SK-N-MC (cell line): ENCODE measurements at regions not wholly inside any gene's neighbourhood (a gene's known extent, or its start where the extent isn't known, plus 50 kb on each side); places are given as distances from the start of the nearest gene placed in this dataset.

ENCODE experiments used
- DNase-seq: peaks from one replicate; pipeline ENCODE4 v3.0.0-alpha.2; 2011; ENCODE audit warnings: low read depth, low spot score
- H3K27ac ChIP-seq: fragments of 200-600 bp; sonication (generic); 2 replicates; pipeline ENCODE4 v1.5.1; 2016; ENCODE audit warnings: mixed run types
- H3K36me3 ChIP-seq: fragments of 200-600 bp; sonication (generic); 2 replicates; pipeline ENCODE4 v1.6.1; 2017; ENCODE audit warnings: antibody characterized with exemption, low read length, mixed read lengths; ENCODE audit not compliant: insufficient read depth
- H3K4me3 ChIP-seq: fragments of 200-600 bp; sonication (generic); 2 replicates; pipeline ENCODE4 v1.5.1; 2016
- H3K9ac ChIP-seq: fragments of 200-600 bp; sonication (generic); 2 replicates; pipeline ENCODE4 v1.8.0; 2017; ENCODE audit warnings: mixed run types, mixed read lengths; ENCODE audit not compliant: insufficient read length
- H3K9me3 ChIP-seq: fragments of 200-600 bp; sonication (generic); 2 replicates; pipeline ENCODE4 v1.6.1; 2017; ENCODE audit warnings: low read depth, mild to moderate bottlenecking, antibody characterized with exemption, low read length, moderate library complexity, mixed read lengths
- EZH2 ChIP-seq: fragments of 200-600 bp; sonication (generic); IDR thresholded peaks from one replicate; pipeline ENCODE4 v1.6.1; 2017; ENCODE audit warnings: antibody characterized with exemption
- FOXP2 ChIP-seq: optimal IDR thresholded peaks from 2 replicates; pipeline ENCODE3; 2011; ENCODE audit warnings: mild to moderate bottlenecking, moderate library complexity; ENCODE audit not compliant: insufficient read depth; ENCODE audit errors: extremely low read length, control extremely low read depth
- POLR2AphosphoS5 ChIP-seq: IDR thresholded peaks from 2 replicates; pipeline ENCODE4 v1.6.1; 2012; ENCODE audit warnings: mild to moderate bottlenecking, low read depth, low read length, borderline replicate concordance

DNA sequence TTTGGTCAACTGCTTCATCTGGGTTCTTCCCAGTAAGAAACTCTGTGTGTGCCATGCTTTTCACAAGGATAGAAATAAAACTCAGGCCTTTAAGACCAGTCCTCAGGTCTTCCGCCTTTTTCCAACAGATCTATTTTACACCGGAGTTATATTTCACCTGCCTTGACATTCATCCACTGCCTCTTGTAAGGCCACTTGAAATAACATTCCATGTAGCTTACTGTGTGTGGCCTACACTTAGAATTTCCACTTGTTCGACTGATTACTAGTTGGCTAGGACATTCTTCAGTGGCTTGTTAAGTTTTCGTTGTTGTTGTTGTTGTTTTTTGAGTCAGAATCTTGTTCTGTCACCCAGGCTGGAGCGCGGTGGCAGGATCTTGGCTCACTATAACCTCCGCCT lies 92.8 kb upstream of the UNC5C start:
- TF ChIP-seq EZH2 (no peak), FOXP2 (no peak), POLR2AphosphoS5 (no peak)
- Histone ChIP-seq H3K4me3 (no peak overlapping the region), H3K9me3 (no peaks in the 10 kb centered on the region), H3K36me3 (no peaks in the 10 kb centered on the region), H3K9ac (no peak overlapping the region), H3K27ac (no peak overlapping the region)
- no peak for DNase-seq

DNA sequence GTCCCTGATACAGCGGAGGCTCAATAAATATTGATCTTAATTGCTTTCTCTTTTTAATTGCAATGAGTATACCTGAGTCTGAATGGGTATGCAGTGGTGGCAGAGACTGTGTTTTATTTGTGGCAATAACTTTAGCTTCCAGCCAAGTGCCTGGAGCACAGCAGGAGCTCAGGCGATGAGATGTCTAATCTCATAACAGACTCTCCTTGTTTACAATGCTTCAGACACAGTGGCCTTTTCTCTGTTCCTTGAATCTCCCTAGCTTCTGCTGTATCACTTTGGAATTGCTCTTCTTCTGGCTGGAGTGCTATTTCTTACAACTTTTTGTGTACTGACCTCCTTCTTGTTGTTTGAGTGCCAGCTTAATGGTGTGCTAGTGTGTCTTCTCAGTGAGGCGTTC lies 91.5 kb upstream of the UNC5C start:
- DNase-seq, result no peak
- no peak for TF ChIP-seq EZH2
- H3K9me3 ChIP-seq, result no peaks in the 10 kb centered on the region
- H3K27ac ChIP-seq, result no peak overlapping the region
- no peak overlapping the region for H3K4me3 ChIP-seq
- no peaks in the 10 kb centered on the region for H3K36me3 ChIP-seq
- H3K9ac ChIP-seq, result no peak overlapping the region

DNA sequence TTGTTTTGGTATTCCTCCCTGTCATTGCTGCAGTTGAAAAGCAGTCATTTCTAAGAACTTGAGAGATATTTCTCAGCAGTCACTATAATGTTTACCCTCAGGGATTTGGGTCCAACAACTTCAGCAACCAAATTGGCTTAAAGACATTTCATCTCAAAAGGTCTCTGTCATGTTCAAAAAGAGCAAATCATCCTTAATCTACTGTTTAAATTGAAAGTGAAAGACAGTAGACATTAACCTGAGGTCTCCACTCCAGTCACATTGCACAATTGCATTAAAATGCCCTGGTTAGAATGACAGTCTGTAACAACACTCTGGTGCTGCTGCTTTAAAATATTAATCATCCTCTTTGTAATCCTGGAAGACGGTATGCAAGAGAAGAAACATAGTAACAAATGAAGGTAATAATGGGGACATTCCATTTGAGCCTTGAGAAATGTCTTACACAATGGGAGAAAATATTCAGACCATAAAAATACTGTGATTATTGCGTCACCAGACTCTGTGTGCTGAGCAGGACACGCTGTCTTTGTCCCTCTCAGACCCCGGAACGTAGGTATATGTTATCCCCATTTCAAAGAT lies 90.2 kb upstream of the UNC5C start:
- no peaks in the 10 kb centered on the region for H3K36me3 ChIP-seq
- DNase-seq, result no peak
- TF ChIP-seq EZH2 (no peak), FOXP2 (no peak), POLR2AphosphoS5 (no peak)
- H3K9ac ChIP-seq, result no peak overlapping the region
- no peaks in the 10 kb centered on the region for H3K9me3 ChIP-seq
- H3K4me3 ChIP-seq, result no peak overlapping the region
- H3K27ac ChIP-seq, result no peak overlapping the region

DNA sequence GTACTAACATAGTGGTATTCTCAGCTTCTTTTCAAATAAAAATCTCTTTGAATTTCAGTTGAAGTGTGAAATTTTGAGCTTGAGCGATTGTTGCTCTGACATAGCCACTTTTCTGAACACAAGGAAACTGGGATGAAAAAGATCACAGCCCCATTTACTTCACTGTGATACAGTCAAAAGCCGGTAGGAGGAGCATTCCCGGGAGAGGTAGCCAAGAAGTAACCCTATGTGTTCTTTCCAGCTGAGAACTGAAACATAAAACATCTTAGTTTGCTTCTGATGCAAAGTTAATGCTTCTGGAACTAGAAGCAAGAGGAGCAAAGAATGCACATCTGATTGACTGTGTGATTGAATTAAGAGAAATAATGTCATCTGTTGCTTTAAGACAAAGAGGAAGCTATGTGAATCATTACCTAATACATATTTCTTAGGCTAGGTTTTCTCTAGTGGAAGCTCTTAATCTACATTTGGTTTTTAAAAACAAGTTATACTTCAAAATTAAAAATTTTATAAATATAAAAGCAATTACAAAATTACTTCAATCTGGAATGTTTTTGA lies 88.3 kb upstream of the UNC5C start:
- no peak overlapping the region for H3K4me3 ChIP-seq
- no peak for TF ChIP-seq POLR2AphosphoS5
- TF ChIP-seq FOXP2, result no peak
- TF ChIP-seq EZH2, result no peak
- H3K36me3 ChIP-seq, result no peaks in the 10 kb centered on the region
- no peaks in the 10 kb centered on the region for H3K9me3 ChIP-seq
- no peak overlapping the region for H3K27ac ChIP-seq
- DNase-seq, result no peak
- H3K9ac ChIP-seq, result no peak overlapping the region

DNA sequence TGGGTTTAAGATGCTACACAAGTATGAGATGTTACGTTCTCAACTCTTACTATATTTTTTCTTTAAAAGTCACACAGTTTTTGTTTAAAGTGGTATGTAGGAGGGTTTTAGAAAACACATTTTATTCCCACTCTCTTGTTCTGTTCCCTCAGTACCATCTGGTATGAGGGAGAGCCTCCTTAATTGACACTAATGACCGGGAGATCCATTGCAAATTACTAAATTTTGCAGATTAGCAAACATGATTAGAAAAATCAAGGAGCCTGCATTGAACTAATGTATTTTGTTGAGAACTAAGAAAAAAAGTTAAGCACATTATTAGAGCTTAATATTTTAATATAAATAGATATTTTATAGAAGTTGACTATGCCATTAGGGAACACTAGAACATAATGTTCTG lies 87.3 kb upstream of the UNC5C start:
- no peak for DNase-seq
- TF ChIP-seq EZH2 (no peak), FOXP2 (no peak), POLR2AphosphoS5 (no peak)
- Histone ChIP-seq H3K9me3 (no peaks in the 10 kb centered on the region), H3K4me3 (no peak overlapping the region), H3K27ac (no peak overlapping the region), H3K9ac (no peak overlapping the region), H3K36me3 (no peaks in the 10 kb centered on the region)

DNA sequence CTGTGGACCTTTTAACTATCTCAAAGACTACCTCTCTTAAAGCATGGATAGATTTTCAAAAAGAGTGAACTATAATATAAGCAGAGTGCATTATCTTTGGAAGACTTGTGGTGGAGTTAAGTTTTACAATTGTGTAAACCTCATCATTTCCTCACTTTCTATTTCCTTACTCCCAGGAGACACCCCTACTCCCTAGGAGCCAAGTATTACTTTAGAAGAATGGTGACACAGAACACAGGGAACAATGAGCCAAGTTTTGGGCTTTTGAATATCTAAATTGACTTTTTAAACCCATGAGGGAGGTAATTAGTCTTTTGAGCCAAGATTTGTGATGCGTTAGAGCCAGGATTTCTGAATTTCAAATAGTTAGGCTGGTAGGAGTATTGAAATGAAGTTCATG lies 78.9 kb upstream of the UNC5C start:
- DNase-seq, result no peak
- Histone ChIP-seq H3K27ac (no peak overlapping the region), H3K4me3 (no peak overlapping the region), H3K9me3 (no peaks in the 10 kb centered on the region), H3K9ac (no peak overlapping the region), H3K36me3 (no peaks in the 10 kb centered on the region)
- TF ChIP-seq EZH2, result no peak
- no peak for TF ChIP-seq FOXP2
- TF ChIP-seq POLR2AphosphoS5, result no peak

DNA sequence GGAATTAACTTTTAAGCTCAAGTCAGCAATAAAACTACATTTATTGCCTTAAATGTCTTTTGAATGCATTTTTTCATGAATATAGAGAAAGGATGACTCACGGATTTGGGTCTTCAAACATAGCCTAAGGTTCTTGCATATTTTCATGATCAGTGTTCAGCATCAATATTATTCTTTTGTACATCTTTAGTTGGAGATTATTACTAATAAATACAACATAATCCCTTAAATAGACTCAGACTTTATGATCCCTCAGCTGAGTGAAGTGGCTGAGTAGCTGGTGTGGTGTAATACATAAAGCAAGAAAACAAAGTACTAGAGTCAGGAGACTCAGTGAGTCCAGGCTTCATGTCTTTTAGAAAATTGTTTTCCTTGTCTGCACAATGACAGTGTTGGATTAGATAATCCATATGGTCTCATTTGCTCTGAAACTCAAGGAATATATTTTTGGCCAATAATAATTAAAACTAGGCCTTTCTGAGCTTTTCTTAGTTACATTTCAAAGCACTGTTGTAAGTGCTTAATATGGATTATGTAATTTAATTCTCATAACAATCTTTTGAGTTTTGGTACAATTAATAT lies 78.3 kb upstream of the UNC5C start:
- Histone ChIP-seq H3K27ac (no peak overlapping the region), H3K9me3 (no peaks in the 10 kb centered on the region), H3K9ac (no peak overlapping the region), H3K36me3 (no peaks in the 10 kb centered on the region), H3K4me3 (no peak overlapping the region)
- no peak for DNase-seq
- TF ChIP-seq EZH2 (no peak), FOXP2 (no peak), POLR2AphosphoS5 (no peak)

DNA sequence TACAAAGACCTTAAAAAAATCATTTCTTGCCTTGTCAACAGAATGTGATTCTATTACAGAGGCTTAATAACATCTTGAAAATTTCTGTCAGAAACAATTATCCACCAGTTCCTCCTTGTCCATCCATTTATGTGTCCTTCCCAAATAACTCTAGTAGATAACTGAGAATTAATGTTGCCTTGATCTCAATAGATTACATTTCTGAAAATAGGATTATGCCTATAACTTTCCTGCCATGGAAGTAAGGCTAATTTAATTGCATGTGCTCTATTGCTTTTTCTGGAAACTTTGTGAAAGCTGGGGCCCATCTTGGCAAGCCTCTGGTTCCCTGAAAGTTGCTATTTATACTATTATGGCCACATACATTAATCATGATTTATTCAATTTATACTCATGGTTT lies 76.2 kb upstream of the UNC5C start:
- DNase-seq, result no peak
- Histone ChIP-seq H3K9ac (no peak overlapping the region), H3K9me3 (no peaks in the 10 kb centered on the region), H3K36me3 (no peaks in the 10 kb centered on the region), H3K4me3 (no peak overlapping the region), H3K27ac (no peak overlapping the region)
- TF ChIP-seq EZH2, result no peak
- TF ChIP-seq POLR2AphosphoS5, result no peak
- TF ChIP-seq FOXP2, result no peak
